ENCODE measurements at regions not wholly inside any gene's neighbourhood (a gene's known extent, or its start where the extent isn't known, plus 50 kb on each side); places are given as distances from the start of the nearest gene placed in this dataset.

- no peak for TF ChIP-seq CTCF (IDR thresholded peaks at IDR 0.05)
- no peak for TF ChIP-seq POLR2A (IDR thresholded peaks at IDR 0.05)
These were observed 73.7 kb downstream of the PTGR3 start for GRCh38 chr18:75135158-75135725.
